ENCODE measurements at regions not wholly inside any gene's neighbourhood (a gene's known extent, or its start where the extent isn't known, plus 50 kb on each side); places are given as distances from the start of the nearest gene placed in this dataset. TPM values are rescaled to one million over a fixed set of nuclear protein-coding genes. Genes with fewer than 3 reads are reported as not detected.

DNA sequence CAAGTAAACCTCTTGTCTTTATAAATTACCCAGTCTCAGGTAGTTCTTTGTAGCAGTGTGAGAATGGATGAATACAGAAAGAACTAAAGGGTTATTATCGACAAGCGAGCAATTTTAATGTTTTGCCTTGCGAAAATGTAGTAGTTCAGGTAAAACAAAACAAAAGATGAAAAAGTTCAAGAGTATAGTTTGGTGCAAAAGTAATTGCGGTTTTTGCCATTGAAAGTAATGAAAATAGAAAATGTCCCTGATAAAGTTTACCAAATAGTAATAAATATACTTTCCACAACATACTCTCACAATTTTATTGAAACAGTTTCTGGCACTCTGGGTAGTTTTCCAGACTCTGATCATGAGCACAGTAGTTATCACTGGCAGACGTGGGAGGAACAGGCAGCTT is 71.9 kb upstream of the SLC35B3 start:
- no peak overlapping the region for H3K4me3 ChIP-seq (replicated peaks in 1 of 3)
- 90% methylated on average over 5 of the region's 5 CpGs for whole genome bisulfite sequencing, 2 donors
- intact Hi-C loops (cut with DNase I): no loop called here

DNA sequence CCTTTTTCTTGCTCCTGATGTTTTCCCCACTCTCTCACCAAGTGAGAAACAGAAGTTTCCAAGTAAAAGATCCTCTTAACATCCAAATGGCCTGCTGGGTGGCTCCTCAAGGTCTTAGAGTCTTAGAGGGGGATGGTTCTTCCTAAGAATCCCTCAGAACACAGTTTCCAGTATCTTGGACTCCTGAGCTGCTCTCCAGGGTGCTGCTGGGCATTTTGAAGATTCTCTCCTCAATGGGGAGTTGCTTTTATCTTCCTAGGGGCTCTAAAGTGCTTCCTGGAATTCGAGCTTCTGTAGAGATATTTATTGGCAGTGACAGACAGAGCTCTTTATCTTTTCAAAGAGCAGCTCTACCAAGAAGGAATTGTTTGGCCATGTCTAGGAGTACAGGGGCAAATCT is 70.8 kb upstream of the SLC35B3 start:
- DNase-seq: no peak
- Histone ChIP-seq H3K36me3 (no peaks in the 10 kb centered on the region), H3K4me3 (replicated peaks in 1 of 3) (no peak overlapping the region), H3K4me1 (no peaks in the 10 kb centered on the region), H3K27ac (no peak overlapping the region), H3K27me3 (no peaks in the 10 kb centered on the region), H3K9me3 (no peaks in the 10 kb centered on the region)
- WGBS, 2 donors: 6 to 29% methylated on average over 1 of the region's 1 CpG
- no peak for TF ChIP-seq POLR2A (IDR thresholded peaks at IDR 0.05)
- TF ChIP-seq, protein P1, sequence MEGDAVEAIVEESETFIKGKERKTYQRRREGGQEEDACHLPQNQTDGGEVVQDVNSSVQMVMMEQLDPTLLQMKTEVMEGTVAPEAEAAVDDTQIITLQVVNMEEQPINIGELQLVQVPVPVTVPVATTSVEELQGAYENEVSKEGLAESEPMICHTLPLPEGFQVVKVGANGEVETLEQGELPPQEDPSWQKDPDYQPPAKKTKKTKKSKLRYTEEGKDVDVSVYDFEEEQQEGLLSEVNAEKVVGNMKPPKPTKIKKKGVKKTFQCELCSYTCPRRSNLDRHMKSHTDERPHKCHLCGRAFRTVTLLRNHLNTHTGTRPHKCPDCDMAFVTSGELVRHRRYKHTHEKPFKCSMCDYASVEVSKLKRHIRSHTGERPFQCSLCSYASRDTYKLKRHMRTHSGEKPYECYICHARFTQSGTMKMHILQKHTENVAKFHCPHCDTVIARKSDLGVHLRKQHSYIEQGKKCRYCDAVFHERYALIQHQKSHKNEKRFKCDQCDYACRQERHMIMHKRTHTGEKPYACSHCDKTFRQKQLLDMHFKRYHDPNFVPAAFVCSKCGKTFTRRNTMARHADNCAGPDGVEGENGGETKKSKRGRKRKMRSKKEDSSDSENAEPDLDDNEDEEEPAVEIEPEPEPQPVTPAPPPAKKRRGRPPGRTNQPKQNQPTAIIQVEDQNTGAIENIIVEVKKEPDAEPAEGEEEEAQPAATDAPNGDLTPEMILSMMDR (IDR thresholded peaks at IDR 0.05): no peak
- intact Hi-C loops (cut with DNase I): no loop called here

More for the DNA sequence above, 71.9 kb upstream of the SLC35B3 start:
- Histone ChIP-seq H3K36me3 (no peaks in the 10 kb centered on the region), H3K27me3 (no peaks in the 10 kb centered on the region), H3K27ac (no peak overlapping the region), H3K4me1 (no peaks in the 10 kb centered on the region), H3K9me3 (no peaks in the 10 kb centered on the region)
- DNase-seq: no peak
- TF ChIP-seq, protein P1 (IDR thresholded peaks at IDR 0.05): no peak

DNA sequence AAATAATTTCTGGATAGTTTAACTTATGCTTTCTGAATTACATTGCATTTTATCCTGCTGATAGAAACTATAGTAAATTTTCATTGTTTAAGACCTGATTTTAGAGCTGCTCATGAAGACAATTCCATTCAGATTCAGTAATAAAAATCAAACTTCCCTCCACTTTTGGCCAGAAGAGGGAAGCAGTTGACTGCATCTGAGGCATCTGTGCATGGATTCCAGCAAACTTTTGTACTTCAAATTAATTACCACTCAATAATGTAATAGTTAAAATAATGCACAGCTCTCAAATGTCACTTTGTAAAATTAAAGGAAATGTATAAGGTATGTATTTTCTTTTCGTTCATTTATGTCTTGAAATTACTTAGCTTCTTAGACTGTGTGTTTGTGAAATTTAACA is 64.2 kb upstream of the SLC35B3 start:
- no peak overlapping the region for H3K27ac ChIP-seq
- TF ChIP-seq, protein P1 (IDR thresholded peaks at IDR 0.05): peak in 5 of 6 experiments; percentile 8 to 55 (median 51)
- no peak for TF ChIP-seq POLR2A (IDR thresholded peaks at IDR 0.05)
- no peaks in the 10 kb centered on the region for H3K36me3 ChIP-seq
- DNase-seq: peak in 1 of 2 donors; percentile 1
- 48 to 49% methylated on average over 1 of the region's 1 CpG for WGBS, 2 donors
- no peaks in the 10 kb centered on the region for H3K9me3 ChIP-seq
- intact Hi-C loops (cut with DNase I): no loop called here
- no peaks in the 10 kb centered on the region for H3K4me1 ChIP-seq
- no peak overlapping the region for H3K4me3 ChIP-seq (replicated peaks in 1 of 3)
- no peaks in the 10 kb centered on the region for H3K27me3 ChIP-seq

DNA sequence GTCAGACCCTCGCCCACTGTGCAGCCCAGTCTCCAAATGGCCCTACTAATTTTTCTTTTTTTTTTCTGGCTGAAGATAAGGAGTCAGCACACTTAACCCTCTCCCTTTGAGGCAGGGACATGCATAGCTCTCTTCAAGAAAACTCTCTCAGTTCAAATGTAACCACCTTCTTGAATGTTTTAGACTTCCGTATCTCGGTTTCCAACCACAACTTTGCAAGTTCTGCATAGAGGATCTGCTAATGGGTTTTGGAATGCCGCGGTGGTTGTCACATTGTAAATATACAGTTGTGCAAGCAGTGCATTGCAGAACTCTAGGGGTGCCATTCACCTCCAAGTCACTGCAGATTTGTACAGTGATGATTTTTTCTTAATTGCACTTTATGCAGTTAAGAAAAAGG is 59.4 kb upstream of the SLC35B3 start:
- Histone ChIP-seq H3K9me3 (no peaks in the 10 kb centered on the region), H3K4me3 (replicated peaks in 1 of 3) (no peak overlapping the region), H3K36me3 (no peaks in the 10 kb centered on the region), H3K27ac (no peak overlapping the region), H3K4me1 (no peaks in the 10 kb centered on the region), H3K27me3 (no peaks in the 10 kb centered on the region)
- intact Hi-C loops (cut with DNase I): no loop called here
- WGBS, 2 donors: 92 to 96% methylated on average over 5 of the region's 5 CpGs
- no peak for TF ChIP-seq POLR2A (IDR thresholded peaks at IDR 0.05)
- TF ChIP-seq, protein P1 (IDR thresholded peaks at IDR 0.05): no peak
- DNase-seq: no peak

DNA sequence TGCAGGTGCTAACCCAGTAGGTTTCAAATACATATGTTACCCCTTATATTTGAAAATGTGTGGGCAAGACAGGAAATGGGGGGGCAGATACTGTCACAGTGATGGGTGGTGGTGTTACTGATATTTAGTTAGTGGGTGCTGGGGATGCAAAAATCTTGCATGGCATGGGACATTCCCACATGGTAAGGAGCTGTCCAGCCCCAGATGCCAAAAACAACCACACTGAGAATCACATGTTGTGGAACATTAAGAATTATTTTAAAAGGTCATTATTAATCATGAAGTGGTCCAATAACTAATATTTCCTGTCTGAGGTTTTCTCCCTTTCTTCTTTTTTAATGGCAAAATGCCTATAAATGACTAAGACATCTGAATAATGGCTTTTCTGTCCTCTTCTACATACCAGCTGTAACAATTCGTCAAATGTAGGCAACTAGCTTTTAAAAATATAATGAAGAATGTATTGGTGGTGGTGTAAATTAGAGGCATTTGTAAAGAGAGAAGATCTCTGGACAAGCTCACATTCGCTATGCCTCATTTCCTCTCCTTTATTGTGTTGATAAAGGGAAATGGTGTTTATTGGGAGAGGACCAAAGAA is 57.3 kb upstream of the SLC35B3 start:
- Histone ChIP-seq H3K9me3 (no peaks in the 10 kb centered on the region), H3K4me1 (no peaks in the 10 kb centered on the region), H3K36me3 (no peaks in the 10 kb centered on the region), H3K27ac (no peak overlapping the region), H3K27me3 (no peaks in the 10 kb centered on the region), H3K4me3 (replicated peaks in 1 of 3) (no peak overlapping the region)
- intact Hi-C loops (cut with DNase I): no loop called here
- TF ChIP-seq, protein P1 (IDR thresholded peaks at IDR 0.05): no peak
- TF ChIP-seq POLR2A (IDR thresholded peaks at IDR 0.05): no peak
- no peak for DNase-seq
- WGBS, 2 donors: 72 to 79% methylated on average over 2 of the region's 2 CpGs

Small RNAs in the stretch of these regions (small RNA-seq; reads per million reads assigned to genes)
- gene RF02101 (not detected), gene RNU6ATAC21P (not detected)
